Kidney epithelial cell (primary cell): ENCODE measurements at regions not wholly inside any gene's neighbourhood (a gene's known extent, or its start where the extent isn't known, plus 50 kb on each side); places are given as distances from the start of the nearest gene placed in this dataset.

Experiments used
- DNase-seq: peaks from one replicate; pipeline ENCODE4 v3.0.0-alpha.2; 2010; ENCODE audit warnings: low read depth
- H3K27me3 ChIP-seq: 2 replicates; pipeline ENCODE4 v1.6.0; 2011; ENCODE audit warnings: low read length; ENCODE audit not compliant: control insufficient read depth, insufficient read depth
- H3K36me3 ChIP-seq: 2 replicates; pipeline ENCODE4 v1.5.1; 2011; ENCODE audit warnings: low read length; ENCODE audit not compliant: control insufficient read depth, insufficient read depth
- H3K4me3 ChIP-seq: 2 replicates; pipeline ENCODE4 v1.5.1; 2011; ENCODE audit warnings: low read depth, mild to moderate bottlenecking, control low read depth, low read length
- CTCF ChIP-seq: IDR thresholded peaks from 2 replicates; pipeline ENCODE4 v1.5.1; 2011; ENCODE audit warnings: mild to moderate bottlenecking, moderate library complexity, low read length, control low read depth, inconsistent platforms; ENCODE audit not compliant: insufficient read depth, poor library complexity, severe bottlenecking

GRCh38 chr9:115671963-115672305 lies 481.7 kb upstream of the PAPPA start:
- Histone ChIP-seq H3K27me3 (no peaks in the 10 kb centered on the region), H3K4me3 (no peak overlapping the region), H3K36me3 (no peaks in the 10 kb centered on the region)
- no peak for TF ChIP-seq CTCF
- DNase-seq: no peak

- H3K36me3 ChIP-seq: no peaks in the 10 kb centered on the region
- TF ChIP-seq CTCF: peak; percentile 5
- no peaks in the 10 kb centered on the region for H3K27me3 ChIP-seq
- peak; percentile 97 for DNase-seq
- H3K4me3 ChIP-seq: no peak overlapping the region
These were observed 480.9 kb upstream of the PAPPA start for GRCh38 chr9:115672477-115673316.

DNA sequence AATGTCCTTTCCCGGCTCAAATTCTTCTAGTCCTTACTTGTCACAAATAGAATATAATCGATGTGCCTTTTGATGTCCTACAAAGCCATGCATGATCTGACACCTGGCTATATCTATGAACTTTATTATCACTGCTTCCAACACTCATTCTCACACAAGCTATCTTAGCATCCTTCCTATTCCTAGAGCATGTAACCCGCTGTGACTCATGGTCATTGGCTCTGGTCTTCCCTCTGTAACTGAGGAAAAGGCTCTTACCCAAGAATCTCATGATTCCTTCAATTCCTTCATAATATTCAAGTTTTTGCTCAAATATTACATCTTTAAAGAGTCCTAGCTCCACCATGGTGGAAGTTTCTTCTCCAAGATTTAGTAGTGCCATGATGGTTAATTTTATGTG lies 480.0 kb upstream of the PAPPA start:
- Histone ChIP-seq H3K36me3 (no peaks in the 10 kb centered on the region), H3K27me3 (no peaks in the 10 kb centered on the region), H3K4me3 (no peak overlapping the region)
- DNase-seq: no peak
- TF ChIP-seq CTCF: no peak

GRCh38 chr9:115674091-115674490 lies 479.5 kb upstream of the PAPPA start:
- Histone ChIP-seq H3K27me3 (no peaks in the 10 kb centered on the region), H3K36me3 (no peaks in the 10 kb centered on the region), H3K4me3 (no peak overlapping the region)
- no peak for TF ChIP-seq CTCF
- DNase-seq: no peak

DNA sequence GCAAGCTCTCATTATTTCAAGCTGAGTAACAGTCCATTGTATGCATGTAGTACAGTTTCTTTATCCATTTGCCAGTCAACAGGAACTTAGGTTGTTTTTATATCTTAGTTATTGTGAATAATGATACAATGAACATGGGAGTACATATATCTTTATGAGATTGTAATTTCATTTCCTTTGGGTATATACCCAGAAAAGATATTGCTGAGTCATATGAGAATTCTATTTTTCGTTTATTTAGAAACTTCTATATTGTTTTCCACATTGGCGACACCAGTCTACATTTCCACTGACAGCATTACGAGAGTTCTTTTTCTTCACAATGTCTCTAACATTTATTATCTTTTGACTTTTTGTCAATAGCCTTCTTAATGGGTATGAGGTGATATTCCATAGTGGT lies 477.8 kb upstream of the PAPPA start:
- no peak for TF ChIP-seq CTCF
- no peak for DNase-seq
- Histone ChIP-seq H3K36me3 (no peaks in the 10 kb centered on the region), H3K4me3 (no peak overlapping the region), H3K27me3 (no peaks in the 10 kb centered on the region)

GRCh38 chr9:115680231-115680630 lies 473.4 kb upstream of the PAPPA start:
- no peak for DNase-seq
- H3K36me3 ChIP-seq: no peaks in the 10 kb centered on the region
- TF ChIP-seq CTCF: no peak
- no peaks in the 10 kb centered on the region for H3K27me3 ChIP-seq
- H3K4me3 ChIP-seq: no peak overlapping the region
